ENCODE measurements at regions not wholly inside any gene's neighbourhood (a gene's known extent, or its start where the extent isn't known, plus 50 kb on each side); places are given as distances from the start of the nearest gene placed in this dataset.

DNA sequence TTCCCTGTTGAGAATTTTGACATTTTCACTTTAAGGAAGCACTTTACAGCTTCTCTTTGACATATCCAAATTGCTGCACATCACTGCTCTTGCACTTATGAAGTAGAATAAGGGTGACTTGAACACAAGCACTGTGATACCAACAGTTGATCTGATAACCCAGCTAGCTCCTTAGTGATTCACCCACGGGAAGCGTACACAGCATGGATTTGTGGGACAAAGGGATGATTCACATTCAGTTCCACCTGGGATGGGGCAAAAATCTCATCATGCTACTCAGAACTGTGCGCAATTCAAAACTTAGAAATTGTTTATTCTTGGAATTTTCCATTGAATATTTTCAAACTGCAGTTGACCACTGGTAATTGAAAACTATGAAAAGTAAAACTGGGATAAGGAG, 1565.5 kb upstream of the CDH9 start (continued):
- TF ChIP-seq TAF1 (IDR thresholded peaks at IDR 0.05; ENCODE audit: low read depth, low read length) (no peak), KDM4A (IDR thresholded peaks at IDR 0.05; ENCODE audit: low read depth, low read length, severe bottlenecking) (no peak)

Measured in H1 (cell line).